Neural progenitor cell (in vitro differentiated cells): ENCODE measurements at regions not wholly inside any gene's neighbourhood (a gene's known extent, or its start where the extent isn't known, plus 50 kb on each side); places are given as distances from the start of the nearest gene placed in this dataset.

Experiments
- DNase-seq: peaks from one replicate; pipeline ENCODE4 v3.0.0-alpha.2; 2016; ENCODE audit warnings: low spot score
- H2AFZ ChIP-seq: fragments of 200-600 bp; sonication (generic); replicated peaks from 2 replicates; pipeline ENCODE4 v1.6.1; 2016; ENCODE audit warnings: antibody characterized with exemption
- H3F3A ChIP-seq: fragments of 200-600 bp; sonication (generic); 2 replicates; pipeline ENCODE4 v1.6.1; 2016; ENCODE audit warnings: antibody characterized with exemption, low read depth
- H3K27ac ChIP-seq: fragments of 200-600 bp; sonication (generic); 2 replicates; pipeline ENCODE4 v1.5.1; 2016; ENCODE audit warnings: mild to moderate bottlenecking
- H3K27me3 ChIP-seq: fragments of 200-600 bp; sonication (generic); 2 replicates; pipeline ENCODE4 v1.6.1; 2016; ENCODE audit warnings: mild to moderate bottlenecking, moderate library complexity
- H3K36me3 ChIP-seq: fragments of 200-600 bp; sonication (generic); 2 replicates; pipeline ENCODE4 v1.5.1; 2016
- H3K4me1 ChIP-seq: fragments of 200-600 bp; sonication (generic); 2 replicates; pipeline ENCODE4 v1.6.1; 2016; ENCODE audit warnings: mixed run types
- H3K4me2 ChIP-seq: fragments of 200-600 bp; sonication (generic); 2 replicates; pipeline ENCODE4 v1.6.1; 2016
- H3K4me3 ChIP-seq: fragments of 200-600 bp; sonication (generic); 2 replicates; pipeline ENCODE4 v1.5.1; 2016
- H3K79me2 ChIP-seq: fragments of 200-600 bp; sonication (generic); 2 replicates; pipeline ENCODE4 v1.6.1; 2016; ENCODE audit warnings: low read depth
- H3K9ac ChIP-seq: fragments of 200-600 bp; sonication (generic); 2 replicates; pipeline ENCODE4 v1.6.1; 2016
- H3K9me3 ChIP-seq: fragments of 200-600 bp; sonication (generic); 2 replicates; pipeline ENCODE4 v1.5.1; 2016; ENCODE audit warnings: low read depth
- H4K20me1 ChIP-seq: fragments of 200-600 bp; sonication (generic); 2 replicates; pipeline ENCODE4 v1.6.1; 2016; ENCODE audit warnings: low read depth
- H3K27ac Mint-ChIP-seq: 3 replicates; pipeline ENCODE4 v1.8.0; 2021; ENCODE audit warnings: mixed read lengths
- H3K27me3 Mint-ChIP-seq: 2 replicates; pipeline ENCODE4 v1.8.0; 2022; ENCODE audit warnings: low read depth, mild to moderate bottlenecking, inconsistent platforms, moderate library complexity, mixed read lengths; ENCODE audit not compliant: insufficient read depth
- H3K36me3 Mint-ChIP-seq: 3 replicates; pipeline ENCODE4 v1.8.0; 2021; ENCODE audit warnings: mixed read lengths
- H3K4me1 Mint-ChIP-seq: 3 replicates; pipeline ENCODE4 v1.8.0; 2021; ENCODE audit warnings: mixed read lengths
- H3K4me3 Mint-ChIP-seq: 3 replicates; pipeline ENCODE4 v1.8.0; 2021; ENCODE audit warnings: mild to moderate bottlenecking, moderate library complexity, mixed read lengths
- H3K9me3 Mint-ChIP-seq: 3 replicates; pipeline ENCODE4 v1.8.0; 2020; ENCODE audit warnings: mixed read lengths
- CTCF ChIP-seq: fragments of 200-600 bp; sonication (generic); IDR thresholded peaks from 2 replicates; pipeline ENCODE4 v1.5.1; 2017; ENCODE audit warnings: antibody characterized with exemption, mild to moderate bottlenecking
- EZH2 ChIP-seq: fragments of 200-600 bp; sonication (generic); IDR thresholded peaks from 2 replicates; pipeline ENCODE4 v1.6.1; 2017; ENCODE audit warnings: antibody characterized with exemption, mild to moderate bottlenecking, moderate library complexity
- EZH2phosphoT487 ChIP-seq: fragments of 200-600 bp; sonication (generic); IDR thresholded peaks from 2 replicates; pipeline ENCODE4 v1.6.1; 2017; ENCODE audit warnings: antibody characterized with exemption

GRCh38 chr4:38422850-38423249 lies 241.1 kb upstream of the KLF3 start:
- Histone ChIP-seq H3K4me1 (peaks cover 30% of the 10 kb centered on the region), H3K9ac (no peak overlapping the region), H3K4me3 (no peak overlapping the region), H3K4me2 (peak overlapping the region; percentile 64), H4K20me1 (no peaks in the 10 kb centered on the region), H3K27ac (no peak overlapping the region), H3K27me3 (no peaks in the 10 kb centered on the region), H3K36me3 (no peaks in the 10 kb centered on the region), H3K9me3 (no peaks in the 10 kb centered on the region), H2AFZ (no peak overlapping the region), H3F3A (peaks cover 16% of the 10 kb centered on the region), H3K79me2 (no peaks in the 10 kb centered on the region)
- peaks cover 2% of the 10 kb centered on the region for H3K27me3 Mint-ChIP-seq
- DNase-seq, result no peak
- H3K4me1 Mint-ChIP-seq, result peaks cover 31% of the 10 kb centered on the region
- H3K9me3 Mint-ChIP-seq, result peaks cover 16% of the 10 kb centered on the region
- TF ChIP-seq EZH2phosphoT487 (no peak), CTCF (no peak), EZH2 (no peak)
- no peak overlapping the region for H3K4me3 Mint-ChIP-seq
- H3K36me3 Mint-ChIP-seq, result peaks cover 5% of the 10 kb centered on the region
- peak overlapping the region; percentile 94 for H3K27ac Mint-ChIP-seq

- H3K9me3 Mint-ChIP-seq, result peaks cover 13% of the 10 kb centered on the region
- DNase-seq, result peak; percentile 85
- no peaks in the 10 kb centered on the region for H3K9me3 ChIP-seq
- H3K79me2 ChIP-seq, result no peaks in the 10 kb centered on the region
- H3K27ac ChIP-seq, result peak overlapping the region; percentile 68
- H3K36me3 ChIP-seq, result no peaks in the 10 kb centered on the region
- peaks cover 16% of the 10 kb centered on the region for H3F3A ChIP-seq
- peaks cover 2% of the 10 kb centered on the region for H3K27me3 Mint-ChIP-seq
- H3K27ac Mint-ChIP-seq, result peak overlapping the region; percentile 94
- H3K4me1 ChIP-seq, result peaks cover 30% of the 10 kb centered on the region
- H3K9ac ChIP-seq, result no peak overlapping the region
- H3K27me3 ChIP-seq, result no peaks in the 10 kb centered on the region
- peak overlapping the region; percentile 42 for H3K4me3 Mint-ChIP-seq
- TF ChIP-seq EZH2phosphoT487 (no peak), EZH2 (no peak), CTCF (no peak)
- peak overlapping the region; percentile 9 for H2AFZ ChIP-seq
- H3K36me3 Mint-ChIP-seq, result peaks cover 5% of the 10 kb centered on the region
- H4K20me1 ChIP-seq, result no peaks in the 10 kb centered on the region
- H3K4me1 Mint-ChIP-seq, result peaks cover 31% of the 10 kb centered on the region
- H3K4me3 ChIP-seq, result peak overlapping the region; percentile 27
- H3K4me2 ChIP-seq, result peak overlapping the region; percentile 64
These were observed 239.7 kb upstream of the KLF3 start for GRCh38 chr4:38424151-38424871.

GRCh38 chr4:38426532-38426931 lies 237.5 kb upstream of the KLF3 start:
- no peak overlapping the region for H2AFZ ChIP-seq
- peaks cover 30% of the 10 kb centered on the region for H3K4me1 ChIP-seq
- H3K9me3 ChIP-seq, result no peaks in the 10 kb centered on the region
- H3K9me3 Mint-ChIP-seq, result peaks cover 2% of the 10 kb centered on the region
- peaks cover 31% of the 10 kb centered on the region for H3K4me1 Mint-ChIP-seq
- H3K79me2 ChIP-seq, result no peaks in the 10 kb centered on the region
- no peak overlapping the region for H3K9ac ChIP-seq
- H3K27me3 Mint-ChIP-seq, result peaks cover 2% of the 10 kb centered on the region
- H3K27ac Mint-ChIP-seq, result no peak overlapping the region
- no peaks in the 10 kb centered on the region for H3K27me3 ChIP-seq
- no peak overlapping the region for H3K4me3 Mint-ChIP-seq
- H3K27ac ChIP-seq, result no peak overlapping the region
- H3F3A ChIP-seq, result peaks cover 16% of the 10 kb centered on the region
- no peak overlapping the region for H3K4me2 ChIP-seq
- no peaks in the 10 kb centered on the region for H4K20me1 ChIP-seq
- DNase-seq, result no peak
- peaks cover 3% of the 10 kb centered on the region for H3K36me3 Mint-ChIP-seq
- H3K36me3 ChIP-seq, result no peaks in the 10 kb centered on the region
- TF ChIP-seq EZH2 (no peak), CTCF (no peak), EZH2phosphoT487 (no peak)
- no peak overlapping the region for H3K4me3 ChIP-seq
